Fibroblast of mammary gland (primary cell): ENCODE measurements at regions not wholly inside any gene's neighbourhood (a gene's known extent, or its start where the extent isn't known, plus 50 kb on each side); places are given as distances from the start of the nearest gene placed in this dataset.

ENCODE experiments used
- DNase-seq: peaks from one replicate; pipeline ENCODE4 v3.0.0-alpha.2; 2010; ENCODE audit warnings: low read depth
- H3K4me3 ChIP-seq: 2 replicates; pipeline ENCODE4 v1.5.1; 2011; ENCODE audit warnings: low read depth, mild to moderate bottlenecking, low read length, moderate library complexity; ENCODE audit not compliant: control insufficient read depth
- CTCF ChIP-seq: conservative IDR thresholded peaks from 2 replicates; pipeline ENCODE4 v1.5.1; 2011; ENCODE audit warnings: low read depth, low read length, inconsistent platforms; ENCODE audit not compliant: control insufficient read depth, insufficient read depth

DNA sequence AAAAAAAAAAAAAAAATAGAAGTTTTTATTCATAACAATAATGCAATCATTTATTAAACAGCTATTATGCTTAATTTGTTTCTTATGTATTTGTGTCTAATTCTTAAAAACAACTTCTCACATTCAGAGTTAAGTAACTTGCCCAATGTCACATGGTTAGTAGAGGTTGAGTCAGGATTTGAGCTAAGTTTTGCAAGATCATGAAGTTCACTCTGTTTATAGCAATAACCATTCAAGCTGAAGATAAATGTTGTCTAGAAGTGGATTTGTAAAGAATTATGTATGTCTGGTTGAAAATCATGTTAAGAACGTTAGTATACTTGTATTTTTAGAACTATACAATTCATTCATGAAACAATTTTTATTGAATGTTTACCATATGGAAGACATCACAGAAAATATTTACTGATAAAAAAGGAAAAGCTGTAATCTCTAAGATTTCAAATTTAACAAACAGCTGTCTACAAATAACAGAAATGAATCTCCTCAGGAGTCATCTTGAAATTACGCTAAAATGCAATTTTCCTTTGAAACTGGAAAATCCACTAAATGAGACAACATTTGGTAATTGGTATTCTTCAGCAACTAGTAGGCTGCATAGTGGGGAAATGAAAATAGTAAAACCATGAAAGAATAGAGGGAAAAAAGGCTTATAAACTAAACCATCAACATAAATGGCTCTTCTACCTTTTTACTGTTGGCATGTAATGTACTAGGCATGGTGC, 70.5 kb upstream of the AHR start:
- no peak for TF ChIP-seq CTCF
- peak; percentile 37 for DNase-seq
- H3K4me3 ChIP-seq, result no peak overlapping the region

DNA sequence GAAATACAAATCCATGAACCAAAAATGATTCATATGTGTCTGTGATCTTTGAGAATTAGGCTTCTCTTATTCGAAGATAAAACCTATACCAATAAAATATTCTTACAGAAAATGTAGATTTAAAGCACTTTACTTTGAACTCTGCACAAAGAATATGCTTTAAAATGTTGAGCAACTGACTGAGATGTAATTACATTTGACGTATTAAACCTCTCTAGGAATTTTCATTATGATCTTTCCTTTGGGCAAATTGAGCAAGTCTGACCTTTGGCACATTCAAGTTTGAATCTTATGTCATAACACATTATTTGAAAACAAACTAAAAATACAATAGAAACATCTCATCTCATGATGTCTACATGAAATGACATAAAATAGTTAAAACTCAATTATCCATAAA, 69.2 kb upstream of the AHR start:
- no peak for DNase-seq
- TF ChIP-seq CTCF, result no peak
- no peak overlapping the region for H3K4me3 ChIP-seq

DNA sequence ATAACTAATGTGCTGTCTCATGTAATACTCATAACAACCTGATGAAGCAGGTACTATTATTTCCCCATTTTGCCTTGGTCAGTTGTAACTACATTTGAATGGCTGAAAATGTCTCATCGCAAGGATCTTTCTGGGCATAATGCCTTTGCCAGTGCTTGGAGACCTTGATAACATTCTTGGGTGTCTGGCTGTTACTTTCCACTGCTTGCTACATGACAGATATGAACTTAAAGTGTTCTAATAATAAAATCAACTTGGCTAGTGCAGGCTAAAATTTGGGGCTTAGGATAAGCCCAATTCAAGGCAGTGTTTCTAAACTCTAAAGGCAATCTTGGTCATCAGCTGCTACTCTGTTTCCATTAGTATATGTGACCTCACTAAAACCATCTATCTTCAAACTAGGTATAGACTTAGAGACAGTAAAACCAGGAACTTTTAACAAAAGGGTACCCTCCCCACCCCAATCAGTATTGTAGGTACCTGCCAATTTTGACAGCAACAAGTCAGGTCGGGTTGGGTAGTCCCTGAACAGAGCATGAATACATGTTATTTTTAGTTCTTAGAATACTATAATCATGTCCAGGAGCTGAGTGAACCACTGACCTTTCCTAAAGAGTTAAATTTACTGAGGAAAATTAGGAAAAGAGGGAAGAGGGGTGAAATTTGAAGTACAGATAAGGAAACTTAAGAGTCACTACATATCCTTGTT, 68.2 kb upstream of the AHR start:
- no peak for TF ChIP-seq CTCF
- DNase-seq, result no peak

DNA sequence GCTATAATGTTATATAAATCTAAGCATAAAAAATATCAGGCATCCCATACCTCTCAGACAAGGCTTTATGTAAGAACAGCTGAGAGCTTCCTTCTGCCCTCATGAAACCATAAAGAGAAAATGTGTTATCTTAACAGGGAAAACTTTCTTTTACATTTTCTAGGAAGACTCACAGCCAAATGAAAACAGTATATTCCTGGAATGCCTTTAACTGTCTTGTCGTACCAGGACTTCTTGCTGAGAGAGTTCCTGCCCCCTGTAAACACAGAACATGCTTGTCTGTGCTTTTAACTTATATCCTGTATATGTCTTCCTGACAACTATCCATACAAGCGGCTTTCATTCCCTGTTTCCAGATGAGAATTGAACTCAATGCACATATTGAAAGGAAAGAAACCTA, 64.8 kb upstream of the AHR start:
- no peak for DNase-seq
- no peak overlapping the region for H3K4me3 ChIP-seq
- TF ChIP-seq CTCF, result no peak

More for the DNA sequence above, 68.2 kb upstream of the AHR start:
- H3K4me3 ChIP-seq, result no peak overlapping the region

DNA sequence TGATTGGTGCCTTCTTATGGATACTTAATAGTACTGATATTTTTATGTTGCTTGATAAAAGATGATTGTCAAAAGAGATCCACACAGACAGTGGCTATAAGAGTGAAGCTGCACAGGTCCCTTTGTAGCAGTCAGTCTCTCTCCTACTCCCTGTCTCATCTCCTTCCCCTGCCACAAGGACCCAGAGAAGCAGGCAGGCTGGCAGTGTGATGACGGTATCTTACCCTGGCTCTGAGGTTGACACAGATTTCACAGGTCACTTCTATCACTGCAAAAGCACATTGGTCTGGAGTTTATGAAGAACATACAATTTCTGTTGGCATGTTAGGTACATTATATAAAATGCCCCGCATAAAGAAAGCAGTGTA, 64.4 kb upstream of the AHR start:
- no peak overlapping the region for H3K4me3 ChIP-seq
- peak; percentile 10 for DNase-seq
- no peak for TF ChIP-seq CTCF

GRCh38 chr7:17234398-17235031, 63.9 kb upstream of the AHR start:
- DNase-seq, result peak; percentile 97
- peak; percentile 9 for TF ChIP-seq CTCF
- H3K4me3 ChIP-seq, result no peak overlapping the region
